ENCODE measurements at regions not wholly inside any gene's neighbourhood (a gene's known extent, or its start where the extent isn't known, plus 50 kb on each side); places are given as distances from the start of the nearest gene placed in this dataset.

DNA sequence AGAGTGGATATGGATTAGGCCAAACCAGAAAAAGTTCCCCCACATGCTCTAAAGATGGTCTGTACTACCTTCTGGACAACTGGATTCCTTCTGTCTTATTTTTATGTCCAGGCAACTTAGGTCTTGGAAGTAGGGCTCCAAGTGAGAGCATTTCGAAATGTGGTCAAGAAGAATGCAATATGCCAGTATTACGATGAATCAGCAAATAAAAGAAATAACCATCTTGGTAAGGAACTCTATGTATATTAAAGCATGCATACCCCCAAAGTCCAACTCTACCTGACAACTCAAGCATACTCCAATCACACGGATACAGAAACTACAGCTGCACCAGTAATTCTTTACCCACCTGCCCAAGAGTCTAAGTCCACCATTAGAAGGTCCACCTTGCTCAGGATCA is 234.5 kb downstream of the HNRNPD start:
- TF ChIP-seq POLR2AphosphoS5 (IDR thresholded peaks at IDR 0.05; ENCODE audit: low read depth, low read length) (no peak), SIN3A (IDR thresholded peaks at IDR 0.05; ENCODE audit: borderline replicate concordance, insufficient read depth, low read length) (no peak), FOXP2 (optimal IDR thresholded peaks at IDR 0.05; ENCODE audit: borderline replicate concordance, extremely low read depth, extremely low read length, insufficient read depth) (no peak), TAF1 (IDR thresholded peaks at IDR 0.05; ENCODE audit: borderline replicate concordance, insufficient read depth, low read length) (no peak)
- TF ChIP-seq, protein P1, sequence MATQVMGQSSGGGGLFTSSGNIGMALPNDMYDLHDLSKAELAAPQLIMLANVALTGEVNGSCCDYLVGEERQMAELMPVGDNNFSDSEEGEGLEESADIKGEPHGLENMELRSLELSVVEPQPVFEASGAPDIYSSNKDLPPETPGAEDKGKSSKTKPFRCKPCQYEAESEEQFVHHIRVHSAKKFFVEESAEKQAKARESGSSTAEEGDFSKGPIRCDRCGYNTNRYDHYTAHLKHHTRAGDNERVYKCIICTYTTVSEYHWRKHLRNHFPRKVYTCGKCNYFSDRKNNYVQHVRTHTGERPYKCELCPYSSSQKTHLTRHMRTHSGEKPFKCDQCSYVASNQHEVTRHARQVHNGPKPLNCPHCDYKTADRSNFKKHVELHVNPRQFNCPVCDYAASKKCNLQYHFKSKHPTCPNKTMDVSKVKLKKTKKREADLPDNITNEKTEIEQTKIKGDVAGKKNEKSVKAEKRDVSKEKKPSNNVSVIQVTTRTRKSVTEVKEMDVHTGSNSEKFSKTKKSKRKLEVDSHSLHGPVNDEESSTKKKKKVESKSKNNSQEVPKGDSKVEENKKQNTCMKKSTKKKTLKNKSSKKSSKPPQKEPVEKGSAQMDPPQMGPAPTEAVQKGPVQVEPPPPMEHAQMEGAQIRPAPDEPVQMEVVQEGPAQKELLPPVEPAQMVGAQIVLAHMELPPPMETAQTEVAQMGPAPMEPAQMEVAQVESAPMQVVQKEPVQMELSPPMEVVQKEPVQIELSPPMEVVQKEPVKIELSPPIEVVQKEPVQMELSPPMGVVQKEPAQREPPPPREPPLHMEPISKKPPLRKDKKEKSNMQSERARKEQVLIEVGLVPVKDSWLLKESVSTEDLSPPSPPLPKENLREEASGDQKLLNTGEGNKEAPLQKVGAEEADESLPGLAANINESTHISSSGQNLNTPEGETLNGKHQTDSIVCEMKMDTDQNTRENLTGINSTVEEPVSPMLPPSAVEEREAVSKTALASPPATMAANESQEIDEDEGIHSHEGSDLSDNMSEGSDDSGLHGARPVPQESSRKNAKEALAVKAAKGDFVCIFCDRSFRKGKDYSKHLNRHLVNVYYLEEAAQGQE (IDR thresholded peaks at IDR 0.05; ENCODE audit: insufficient read depth in 1 of 2, low read depth in 2 of 2, low read length in 2 of 2): no peak

DNA sequence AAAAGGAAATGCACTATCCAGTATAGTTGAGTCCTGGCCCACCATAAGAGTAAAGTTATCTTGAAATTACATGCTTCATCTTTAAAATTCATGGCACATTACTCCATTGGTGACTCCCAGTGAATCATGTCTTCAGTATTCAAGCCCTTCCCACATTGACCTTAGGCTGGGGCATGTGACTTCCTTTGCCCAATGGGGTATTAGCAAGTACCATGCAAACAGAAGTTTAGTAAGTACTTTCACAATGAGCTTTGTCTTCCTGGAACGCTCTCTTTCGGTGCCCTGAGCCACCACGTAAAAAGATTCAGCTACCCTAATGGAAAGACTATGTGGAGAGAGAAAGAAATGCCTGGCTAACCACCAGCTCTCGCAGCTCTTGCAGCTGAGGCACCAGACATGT is 235.4 kb downstream of the HNRNPD start:
- TF ChIP-seq FOXP2 (optimal IDR thresholded peaks at IDR 0.05; ENCODE audit: borderline replicate concordance, extremely low read depth, extremely low read length, insufficient read depth) (no peak), TAF1 (IDR thresholded peaks at IDR 0.05; ENCODE audit: borderline replicate concordance, insufficient read depth, low read length) (no peak), POLR2AphosphoS5 (IDR thresholded peaks at IDR 0.05; ENCODE audit: low read depth, low read length) (no peak), SIN3A (IDR thresholded peaks at IDR 0.05; ENCODE audit: borderline replicate concordance, insufficient read depth, low read length) (no peak)
- TF ChIP-seq, protein P1 (IDR thresholded peaks at IDR 0.05; ENCODE audit: insufficient read depth in 1 of 2, low read depth in 2 of 2, low read length in 2 of 2): no peak

DNA sequence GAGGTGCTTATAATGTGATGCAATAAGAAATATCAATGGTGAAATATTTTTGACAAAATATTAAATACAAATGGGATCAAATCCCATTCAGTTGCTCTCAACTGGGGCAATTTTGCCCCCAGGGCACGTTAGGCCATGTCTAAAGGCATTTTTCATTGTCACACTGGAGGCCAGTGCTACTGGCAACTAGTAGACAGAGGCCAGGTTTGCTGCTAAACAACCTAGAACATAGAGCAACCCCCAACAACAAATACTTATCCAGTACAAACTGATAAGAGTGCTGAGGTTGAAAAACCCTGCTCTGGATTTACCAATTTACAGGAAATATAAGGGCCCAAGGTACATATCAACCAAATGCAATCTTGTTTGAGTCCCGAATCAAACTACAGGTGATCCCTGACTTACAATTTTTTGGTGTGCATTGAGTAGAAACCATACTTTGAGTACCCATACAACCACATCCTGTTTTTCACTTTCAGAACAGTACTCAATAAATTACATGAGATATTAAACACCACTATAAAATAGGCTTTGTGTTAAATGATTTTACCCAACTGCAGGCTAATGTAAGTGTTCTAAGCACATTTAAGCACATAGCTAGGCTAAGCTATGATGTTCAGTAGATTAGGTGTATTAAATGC is 237.5 kb downstream of the HNRNPD start:
- TF ChIP-seq, protein P1 (IDR thresholded peaks at IDR 0.05; ENCODE audit: insufficient read depth in 1 of 2, low read depth in 2 of 2, low read length in 2 of 2): no peak
- TF ChIP-seq POLR2AphosphoS5 (IDR thresholded peaks at IDR 0.05; ENCODE audit: low read depth, low read length) (no peak), SIN3A (IDR thresholded peaks at IDR 0.05; ENCODE audit: borderline replicate concordance, insufficient read depth, low read length) (no peak), TAF1 (IDR thresholded peaks at IDR 0.05; ENCODE audit: borderline replicate concordance, insufficient read depth, low read length) (no peak), FOXP2 (optimal IDR thresholded peaks at IDR 0.05; ENCODE audit: borderline replicate concordance, extremely low read depth, extremely low read length, insufficient read depth) (no peak)

DNA sequence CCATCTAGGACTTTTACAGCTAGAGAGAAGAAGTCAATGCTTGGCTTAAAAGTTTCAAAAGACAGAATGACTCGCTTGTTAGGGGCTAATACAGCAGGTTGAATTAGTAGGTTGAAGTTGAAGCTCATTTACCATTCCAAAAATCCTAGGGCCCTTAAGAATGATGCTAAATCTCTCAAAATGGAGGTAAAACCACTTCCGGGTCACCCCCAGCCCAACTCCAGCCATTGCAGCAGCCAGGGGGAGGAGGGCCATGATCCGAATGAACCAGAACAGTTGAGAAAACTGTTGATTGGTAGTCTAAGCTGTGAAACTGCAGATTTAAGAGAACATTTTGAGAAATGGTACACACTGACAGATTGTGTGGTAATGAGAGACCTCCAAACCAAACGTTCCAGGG is 245.4 kb downstream of the HNRNPD start:
- TF ChIP-seq POLR2AphosphoS5 (IDR thresholded peaks at IDR 0.05; ENCODE audit: low read depth, low read length): no peak
- TF ChIP-seq TAF1 (IDR thresholded peaks at IDR 0.05; ENCODE audit: borderline replicate concordance, insufficient read depth, low read length): no peak
- TF ChIP-seq SIN3A (IDR thresholded peaks at IDR 0.05; ENCODE audit: borderline replicate concordance, insufficient read depth, low read length): no peak
- TF ChIP-seq, protein P1 (IDR thresholded peaks at IDR 0.05; ENCODE audit: insufficient read depth in 1 of 2, low read depth in 2 of 2, low read length in 2 of 2): no peak
- TF ChIP-seq FOXP2 (optimal IDR thresholded peaks at IDR 0.05; ENCODE audit: borderline replicate concordance, extremely low read depth, extremely low read length, insufficient read depth): no peak
